ENCODE measurements at regions not wholly inside any gene's neighbourhood (a gene's known extent, or its start where the extent isn't known, plus 50 kb on each side); places are given as distances from the start of the nearest gene placed in this dataset.
A peak's percentile ranks its signal among the peaks of the same experiment; 100 is the strongest.
"Not testable (repeated sequence)": the region's sequence is repeated elsewhere in the genome, so short reads cannot be mapped to it uniquely, and the experiment has no call there.

DNA sequence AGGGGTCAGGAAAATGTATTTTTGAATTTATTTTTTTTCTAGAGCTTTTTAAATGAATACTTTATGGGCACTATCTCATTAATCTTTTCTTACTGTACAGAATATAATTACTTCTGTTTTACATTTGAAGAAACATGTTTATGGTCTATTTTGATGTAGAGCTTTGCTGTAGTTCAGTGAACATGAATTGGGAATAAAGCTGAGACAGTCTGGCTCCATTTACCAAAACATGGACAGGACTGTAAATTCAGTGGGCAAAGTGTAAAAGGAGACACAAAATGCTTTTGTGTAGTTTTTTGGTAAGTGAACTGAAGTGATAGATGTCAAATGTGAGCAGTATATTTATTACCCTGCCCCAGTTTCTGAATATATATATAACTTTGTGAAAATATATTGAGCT lies 1298.8 kb upstream of the NXPH2 start:
- Histone ChIP-seq H3K27ac (no peak overlapping the region), H3K27me3 (no peaks in the 10 kb centered on the region), H3K36me3 (no peaks in the 10 kb centered on the region), H3K4me3 (no peak overlapping the region), H3K9me3 (no peaks in the 10 kb centered on the region), H3K4me1 (ENCODE audit: insufficient read depth) (no peaks in the 10 kb centered on the region)
- no peak for TF ChIP-seq POLR2A (IDR thresholded peaks at IDR 0.05)
- TF ChIP-seq, protein P1, sequence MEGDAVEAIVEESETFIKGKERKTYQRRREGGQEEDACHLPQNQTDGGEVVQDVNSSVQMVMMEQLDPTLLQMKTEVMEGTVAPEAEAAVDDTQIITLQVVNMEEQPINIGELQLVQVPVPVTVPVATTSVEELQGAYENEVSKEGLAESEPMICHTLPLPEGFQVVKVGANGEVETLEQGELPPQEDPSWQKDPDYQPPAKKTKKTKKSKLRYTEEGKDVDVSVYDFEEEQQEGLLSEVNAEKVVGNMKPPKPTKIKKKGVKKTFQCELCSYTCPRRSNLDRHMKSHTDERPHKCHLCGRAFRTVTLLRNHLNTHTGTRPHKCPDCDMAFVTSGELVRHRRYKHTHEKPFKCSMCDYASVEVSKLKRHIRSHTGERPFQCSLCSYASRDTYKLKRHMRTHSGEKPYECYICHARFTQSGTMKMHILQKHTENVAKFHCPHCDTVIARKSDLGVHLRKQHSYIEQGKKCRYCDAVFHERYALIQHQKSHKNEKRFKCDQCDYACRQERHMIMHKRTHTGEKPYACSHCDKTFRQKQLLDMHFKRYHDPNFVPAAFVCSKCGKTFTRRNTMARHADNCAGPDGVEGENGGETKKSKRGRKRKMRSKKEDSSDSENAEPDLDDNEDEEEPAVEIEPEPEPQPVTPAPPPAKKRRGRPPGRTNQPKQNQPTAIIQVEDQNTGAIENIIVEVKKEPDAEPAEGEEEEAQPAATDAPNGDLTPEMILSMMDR (IDR thresholded peaks at IDR 0.05) = no peak
- TF ChIP-seq EP300 (IDR thresholded peaks at IDR 0.05) = no peak
- no peak for DNase-seq
- intact Hi-C loops (cut with DNase I) = no loop called here

DNA sequence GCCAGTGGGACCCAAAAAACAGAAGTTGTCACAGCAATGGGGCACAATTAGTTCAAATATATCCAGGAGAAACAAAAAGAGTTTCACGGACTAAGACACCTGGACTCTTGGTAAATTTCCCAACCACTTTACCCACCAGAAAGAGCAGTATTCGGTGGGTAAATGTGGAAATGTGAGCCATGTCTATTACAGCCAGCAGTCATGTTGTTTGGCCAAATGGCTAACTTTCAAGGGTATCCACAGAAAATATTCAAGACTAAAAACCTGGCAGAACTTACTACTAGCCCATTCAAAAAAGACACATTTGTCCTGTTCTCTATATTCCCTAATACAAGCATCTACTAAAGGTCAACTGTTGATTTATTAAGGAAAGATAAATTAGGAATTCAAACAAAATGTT lies 1296.0 kb upstream of the NXPH2 start:
- intact Hi-C loops (cut with DNase I) = no loop called here
- DNase-seq = no peak
- H3K4me1 ChIP-seq (ENCODE audit: insufficient read depth) = no peaks in the 10 kb centered on the region
- no peak overlapping the region for H3K4me3 ChIP-seq
- no peaks in the 10 kb centered on the region for H3K36me3 ChIP-seq
- 61 to 75% (median 68%) methylated on average over 2 of the region's 2 CpGs for WGBS, 3 donors
- H3K27me3 ChIP-seq = no peaks in the 10 kb centered on the region
- TF ChIP-seq POLR2A (IDR thresholded peaks at IDR 0.05) (no peak), EP300 (IDR thresholded peaks at IDR 0.05) (no peak)
- TF ChIP-seq, protein P1 (IDR thresholded peaks at IDR 0.05) = no peak
- H3K27ac ChIP-seq = no peak overlapping the region
- no peaks in the 10 kb centered on the region for H3K9me3 ChIP-seq

DNA sequence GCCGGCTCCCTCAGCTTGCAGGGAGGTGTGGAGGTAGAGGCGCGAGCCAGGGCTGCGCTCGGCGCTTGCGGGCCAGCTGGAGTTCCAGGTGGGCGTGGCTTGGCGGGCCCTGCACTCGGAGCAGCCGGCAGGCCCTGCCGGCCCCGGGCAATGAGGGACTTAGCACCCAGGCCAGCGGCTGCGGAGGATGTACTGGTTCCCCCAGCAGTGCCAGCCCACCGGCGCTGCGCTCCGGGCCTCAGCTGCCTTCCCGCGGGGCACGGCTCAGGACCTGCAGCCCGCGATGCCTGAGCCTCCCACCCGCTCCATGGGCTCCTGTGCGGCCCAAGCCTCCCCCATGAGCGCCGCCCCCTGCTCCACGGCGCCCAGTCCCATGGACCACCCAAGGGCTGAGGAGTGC lies 1293.6 kb upstream of the NXPH2 start:
- intact Hi-C loops (cut with DNase I); H3K27me3 ChIP-seq; H3K36me3 ChIP-seq; H3K27ac ChIP-seq; H3K4me3 ChIP-seq; H3K4me1 ChIP-seq (ENCODE audit: insufficient read depth); H3K9me3 ChIP-seq: not testable (repeated sequence)
- WGBS, 3 donors = 88 to 98% (median 97%) methylated on average over 17 to 30 of the region's 30 CpGs
- peak in 1 of 5 donors; percentile 23 for DNase-seq

DNA sequence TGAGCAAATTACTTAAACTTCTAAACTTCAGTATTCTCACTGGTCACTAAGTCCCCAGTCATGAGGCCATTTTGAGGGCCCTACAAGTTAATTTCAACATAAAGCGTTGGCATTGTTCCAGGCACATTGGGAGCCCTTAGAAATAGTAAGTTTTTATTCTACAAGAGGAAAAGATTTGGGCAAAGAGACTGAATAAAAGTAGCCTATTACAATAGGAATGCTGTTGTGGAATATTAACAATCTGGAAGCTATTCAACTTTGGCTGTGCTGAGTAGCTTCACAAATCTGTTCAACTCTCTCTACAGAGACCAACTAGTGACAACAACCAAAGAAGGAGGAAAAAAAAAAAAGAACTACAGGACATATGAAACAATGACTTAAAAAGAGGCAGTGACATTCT lies 1287.5 kb upstream of the NXPH2 start:
- H3K9me3 ChIP-seq = no peaks in the 10 kb centered on the region
- DNase-seq = no peak
- WGBS, 3 donors = 76 to 77% (median 76%) methylated on average over 1 of the region's 1 CpG

DNA sequence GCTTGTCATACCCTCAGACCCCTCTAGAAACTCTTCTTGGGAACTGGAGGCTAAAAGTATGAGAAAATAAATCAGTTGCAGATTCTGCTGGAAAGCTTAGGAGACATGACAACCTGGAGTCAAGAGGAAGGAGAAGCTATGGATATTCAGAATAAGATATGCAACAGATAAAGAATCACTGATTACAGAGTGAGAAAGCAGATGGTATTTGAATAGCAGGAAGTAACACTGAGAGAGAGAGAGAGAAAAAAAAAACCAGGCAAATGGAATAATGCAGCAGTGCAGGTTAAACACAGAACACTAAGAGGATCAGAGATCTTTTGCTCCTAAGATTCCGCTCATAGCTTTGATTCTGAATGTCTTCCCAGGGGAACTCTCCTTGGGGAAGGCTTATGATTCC lies 1284.1 kb upstream of the NXPH2 start:
- no peaks in the 10 kb centered on the region for H3K4me1 ChIP-seq (ENCODE audit: insufficient read depth)
- TF ChIP-seq POLR2A (IDR thresholded peaks at IDR 0.05) (no peak), EP300 (IDR thresholded peaks at IDR 0.05) (no peak)
- TF ChIP-seq, protein P1 (IDR thresholded peaks at IDR 0.05) = no peak
- H3K36me3 ChIP-seq = no peaks in the 10 kb centered on the region
- intact Hi-C loops (cut with DNase I) = no loop called here
- no peak overlapping the region for H3K27ac ChIP-seq
- H3K4me3 ChIP-seq = no peak overlapping the region
- no peaks in the 10 kb centered on the region for H3K27me3 ChIP-seq
- 80 to 95% (median 88%) methylated on average over 1 of the region's 1 CpG for WGBS, 3 donors
- no peaks in the 10 kb centered on the region for H3K9me3 ChIP-seq
- no peak for DNase-seq

More for the DNA sequence above, 1287.5 kb upstream of the NXPH2 start:
- Histone ChIP-seq H3K36me3 (no peaks in the 10 kb centered on the region), H3K4me3 (no peak overlapping the region), H3K4me1 (ENCODE audit: insufficient read depth) (no peaks in the 10 kb centered on the region), H3K27ac (no peak overlapping the region), H3K27me3 (no peaks in the 10 kb centered on the region)
- intact Hi-C loops (cut with DNase I) = no loop called here
- TF ChIP-seq POLR2A (IDR thresholded peaks at IDR 0.05) (no peak), EP300 (IDR thresholded peaks at IDR 0.05) (no peak)
- TF ChIP-seq, protein P1 (IDR thresholded peaks at IDR 0.05) = no peak
